ENCODE measurements at regions not wholly inside any gene's neighbourhood (a gene's known extent, or its start where the extent isn't known, plus 50 kb on each side); places are given as distances from the start of the nearest gene placed in this dataset.

DNA sequence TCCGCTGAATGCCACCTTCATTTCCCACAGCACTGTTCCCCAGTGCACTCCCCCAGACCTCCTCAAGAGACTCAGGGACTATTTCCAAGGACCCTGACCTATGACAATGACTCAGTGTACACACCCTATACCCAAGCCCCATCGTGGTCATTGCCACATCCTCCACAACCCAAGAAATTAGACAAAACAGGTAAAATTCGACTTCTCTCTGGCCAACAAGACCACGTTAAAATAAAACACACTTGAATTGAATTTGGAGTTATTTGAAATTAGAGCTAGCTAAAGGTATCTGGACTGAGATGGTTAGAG, 126.4 kb upstream of the NCK2 start:
- TF ChIP-seq, protein P1, sequence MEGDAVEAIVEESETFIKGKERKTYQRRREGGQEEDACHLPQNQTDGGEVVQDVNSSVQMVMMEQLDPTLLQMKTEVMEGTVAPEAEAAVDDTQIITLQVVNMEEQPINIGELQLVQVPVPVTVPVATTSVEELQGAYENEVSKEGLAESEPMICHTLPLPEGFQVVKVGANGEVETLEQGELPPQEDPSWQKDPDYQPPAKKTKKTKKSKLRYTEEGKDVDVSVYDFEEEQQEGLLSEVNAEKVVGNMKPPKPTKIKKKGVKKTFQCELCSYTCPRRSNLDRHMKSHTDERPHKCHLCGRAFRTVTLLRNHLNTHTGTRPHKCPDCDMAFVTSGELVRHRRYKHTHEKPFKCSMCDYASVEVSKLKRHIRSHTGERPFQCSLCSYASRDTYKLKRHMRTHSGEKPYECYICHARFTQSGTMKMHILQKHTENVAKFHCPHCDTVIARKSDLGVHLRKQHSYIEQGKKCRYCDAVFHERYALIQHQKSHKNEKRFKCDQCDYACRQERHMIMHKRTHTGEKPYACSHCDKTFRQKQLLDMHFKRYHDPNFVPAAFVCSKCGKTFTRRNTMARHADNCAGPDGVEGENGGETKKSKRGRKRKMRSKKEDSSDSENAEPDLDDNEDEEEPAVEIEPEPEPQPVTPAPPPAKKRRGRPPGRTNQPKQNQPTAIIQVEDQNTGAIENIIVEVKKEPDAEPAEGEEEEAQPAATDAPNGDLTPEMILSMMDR (IDR thresholded peaks at IDR 0.05): no peak
- TF ChIP-seq POLR2A (IDR thresholded peaks at IDR 0.05): no peak
- no peak for TF ChIP-seq EP300 (IDR thresholded peaks at IDR 0.05)

Measured in gastroesophageal sphincter (tissue), 3 donors.